Panc1 (cell line): ENCODE measurements at regions not wholly inside any gene's neighbourhood (a gene's known extent, or its start where the extent isn't known, plus 50 kb on each side); places are given as distances from the start of the nearest gene placed in this dataset.

Experiments
- ATAC-seq: fragments of 200-7000 bp; cut with Tn5 transposase; 2 replicates; pipeline ENCODE4 v1.9.1; 2020; ENCODE audit warnings: mild to moderate bottlenecking, moderate library complexity
- BruUV-seq: library from RNA; stranded (reverse); fragments of 400-500 nt; replicated peaks from 2 replicates; lab custom pipeline; 2021; lab: Mats Ljungman, UMichigan
- CTCF ChIA-PET: fragments of 300-600 bp; sonication (Branson Sonifier 250); formaldehyde crosslinking; loops from one replicate; lab custom pipeline; 2022; ENCODE audit warnings: antibody characterized with exemption; lab: Charles Lee
- POLR2A ChIA-PET: fragments of 300-600 bp; sonication (Branson Sonifier 250); formaldehyde crosslinking; loops from one replicate; lab custom pipeline; 2022; ENCODE audit warnings: antibody characterized with exemption; lab: Charles Lee
- DNase-seq: peaks from one replicate; pipeline ENCODE4 v3.0.0-alpha.2; 2010; ENCODE audit warnings: low read depth, low spot score
- H3K27ac ChIP-seq: 2 replicates; pipeline ENCODE4 v1.5.1; 2011; ENCODE audit warnings: mild to moderate bottlenecking, low read length, inconsistent platforms
- H3K27me3 ChIP-seq: fragments of 200-500 bp; sonication (Bioruptor generic); 2 replicates; pipeline ENCODE4 v1.6.0; 2014; ENCODE audit warnings: low read length, inconsistent platforms; ENCODE audit not compliant: control insufficient read depth, insufficient read depth
- H3K36me3 ChIP-seq: fragments of 200-500 bp; sonication (Bioruptor generic); 2 replicates; pipeline ENCODE4 v1.5.1; 2014; ENCODE audit warnings: inconsistent platforms, mild to moderate bottlenecking, low read length, moderate library complexity; ENCODE audit not compliant: control insufficient read depth, insufficient read depth
- H3K4me1 ChIP-seq: 2 replicates; pipeline ENCODE4 v1.5.1; 2011; ENCODE audit warnings: inconsistent platforms, mild to moderate bottlenecking, low read length, moderate library complexity; ENCODE audit not compliant: control insufficient read depth, insufficient read depth
- H3K4me3 ChIP-seq, 2 experiments: 2 replicates each; pipeline ENCODE4 v1.5.1; 2011 to 2012; ENCODE audit warnings: low read depth in 2 of 2, low read length in 2 of 2, mild to moderate bottlenecking in 2 of 2, inconsistent platforms in 1 of 2, moderate library complexity in 1 of 2
- H3K9me3 ChIP-seq: fragments of 200-500 bp; sonication (Bioruptor generic); 2 replicates; pipeline ENCODE4 v1.5.1; 2014; ENCODE audit warnings: low read depth, mild to moderate bottlenecking, inconsistent platforms, low read length, moderate library complexity; ENCODE audit not compliant: control insufficient read depth, insufficient read depth
- POLR2AphosphoS5 ChIP-seq: IDR thresholded peaks from 2 replicates; pipeline ENCODE4 v1.6.1; 2012; ENCODE audit warnings: mild to moderate bottlenecking, low read depth, low read length, moderate library complexity
- SIN3A ChIP-seq: IDR thresholded peaks from 2 replicates; pipeline ENCODE4 v1.6.1; 2012; ENCODE audit warnings: low read depth, mild to moderate bottlenecking, low read length, moderate library complexity, borderline replicate concordance; ENCODE audit not compliant: insufficient read depth
- TCF7L2 ChIP-seq: IDR thresholded peaks from 2 replicates; pipeline ENCODE4 v1.6.1; 2011; ENCODE audit warnings: mild to moderate bottlenecking, low read depth, low read length, inconsistent platforms
- in situ Hi-C: cut with HindIII; loops from 2 replicates; pipeline ENCODE4 v1.10.0; 2016; ENCODE audit warnings: low sequenced_read_pairs, low pct_unique_long_range_greater_than_20kb
- intact Hi-C: fragments of 100-400 bp; cut with micrococcal nuclease; formaldehyde crosslinking; loops from one replicate; pipeline ENCODE4 v1.10.0; 2022; ENCODE audit not compliant: unreplicated experiment
- TF ChIP-seq, protein P1 (sequence below): fragments of 450-650 bp; IDR thresholded peaks from 2 replicates; pipeline ENCODE4 v1.5.1; 2017; ENCODE audit warnings: mild to moderate bottlenecking
- TF ChIP-seq, protein P2 (sequence below), 2 experiments: IDR thresholded peaks; 2 replicates each; pipeline ENCODE4 v1.6.1; 2011 to 2012; ENCODE audit warnings: low read depth in 2 of 2, control low read depth in 1 of 2, low read length in 1 of 2, mild to moderate bottlenecking in 1 of 2, moderate library complexity in 1 of 2; ENCODE audit not compliant: insufficient read depth in 1 of 2

DNA sequence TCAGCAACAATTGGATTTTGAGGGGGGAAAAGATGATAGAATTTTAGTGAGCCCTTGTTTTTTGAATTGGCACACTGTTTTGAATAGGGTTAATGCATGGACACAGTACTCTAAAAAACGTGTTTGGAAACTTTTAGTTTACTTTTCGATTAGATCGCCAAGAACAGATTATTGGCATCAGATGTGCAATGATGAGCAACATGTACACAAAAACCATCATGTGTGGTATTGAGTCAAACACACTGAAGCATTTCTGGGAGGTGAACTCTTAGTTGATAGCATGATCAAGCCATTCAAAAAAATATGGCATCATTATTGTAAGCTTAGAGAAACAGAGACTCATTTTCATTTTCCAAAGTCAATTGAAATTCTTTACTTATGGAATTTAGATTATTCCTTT lies 329.2 kb downstream of the ADAMTS20 start:
- Histone ChIP-seq H3K27ac (no peak overlapping the region), H3K36me3 (no peaks in the 10 kb centered on the region), H3K27me3 (no peaks in the 10 kb centered on the region), H3K4me3 (no peak overlapping the region), H3K4me1 (no peaks in the 10 kb centered on the region), H3K9me3 (no peaks in the 10 kb centered on the region)
- in situ Hi-C loops (no loop called here), intact Hi-C loops (no loop called here)
- BruUV-seq, result no TSS peak
- ChIA-PET CTCF (no interaction called here), POLR2A (no interaction called here)
- TF ChIP-seq, protein P1, sequence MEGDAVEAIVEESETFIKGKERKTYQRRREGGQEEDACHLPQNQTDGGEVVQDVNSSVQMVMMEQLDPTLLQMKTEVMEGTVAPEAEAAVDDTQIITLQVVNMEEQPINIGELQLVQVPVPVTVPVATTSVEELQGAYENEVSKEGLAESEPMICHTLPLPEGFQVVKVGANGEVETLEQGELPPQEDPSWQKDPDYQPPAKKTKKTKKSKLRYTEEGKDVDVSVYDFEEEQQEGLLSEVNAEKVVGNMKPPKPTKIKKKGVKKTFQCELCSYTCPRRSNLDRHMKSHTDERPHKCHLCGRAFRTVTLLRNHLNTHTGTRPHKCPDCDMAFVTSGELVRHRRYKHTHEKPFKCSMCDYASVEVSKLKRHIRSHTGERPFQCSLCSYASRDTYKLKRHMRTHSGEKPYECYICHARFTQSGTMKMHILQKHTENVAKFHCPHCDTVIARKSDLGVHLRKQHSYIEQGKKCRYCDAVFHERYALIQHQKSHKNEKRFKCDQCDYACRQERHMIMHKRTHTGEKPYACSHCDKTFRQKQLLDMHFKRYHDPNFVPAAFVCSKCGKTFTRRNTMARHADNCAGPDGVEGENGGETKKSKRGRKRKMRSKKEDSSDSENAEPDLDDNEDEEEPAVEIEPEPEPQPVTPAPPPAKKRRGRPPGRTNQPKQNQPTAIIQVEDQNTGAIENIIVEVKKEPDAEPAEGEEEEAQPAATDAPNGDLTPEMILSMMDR, result no peak
- TF ChIP-seq POLR2AphosphoS5 (no peak), TCF7L2 (no peak), SIN3A (no peak)
- TF ChIP-seq, protein P2, sequence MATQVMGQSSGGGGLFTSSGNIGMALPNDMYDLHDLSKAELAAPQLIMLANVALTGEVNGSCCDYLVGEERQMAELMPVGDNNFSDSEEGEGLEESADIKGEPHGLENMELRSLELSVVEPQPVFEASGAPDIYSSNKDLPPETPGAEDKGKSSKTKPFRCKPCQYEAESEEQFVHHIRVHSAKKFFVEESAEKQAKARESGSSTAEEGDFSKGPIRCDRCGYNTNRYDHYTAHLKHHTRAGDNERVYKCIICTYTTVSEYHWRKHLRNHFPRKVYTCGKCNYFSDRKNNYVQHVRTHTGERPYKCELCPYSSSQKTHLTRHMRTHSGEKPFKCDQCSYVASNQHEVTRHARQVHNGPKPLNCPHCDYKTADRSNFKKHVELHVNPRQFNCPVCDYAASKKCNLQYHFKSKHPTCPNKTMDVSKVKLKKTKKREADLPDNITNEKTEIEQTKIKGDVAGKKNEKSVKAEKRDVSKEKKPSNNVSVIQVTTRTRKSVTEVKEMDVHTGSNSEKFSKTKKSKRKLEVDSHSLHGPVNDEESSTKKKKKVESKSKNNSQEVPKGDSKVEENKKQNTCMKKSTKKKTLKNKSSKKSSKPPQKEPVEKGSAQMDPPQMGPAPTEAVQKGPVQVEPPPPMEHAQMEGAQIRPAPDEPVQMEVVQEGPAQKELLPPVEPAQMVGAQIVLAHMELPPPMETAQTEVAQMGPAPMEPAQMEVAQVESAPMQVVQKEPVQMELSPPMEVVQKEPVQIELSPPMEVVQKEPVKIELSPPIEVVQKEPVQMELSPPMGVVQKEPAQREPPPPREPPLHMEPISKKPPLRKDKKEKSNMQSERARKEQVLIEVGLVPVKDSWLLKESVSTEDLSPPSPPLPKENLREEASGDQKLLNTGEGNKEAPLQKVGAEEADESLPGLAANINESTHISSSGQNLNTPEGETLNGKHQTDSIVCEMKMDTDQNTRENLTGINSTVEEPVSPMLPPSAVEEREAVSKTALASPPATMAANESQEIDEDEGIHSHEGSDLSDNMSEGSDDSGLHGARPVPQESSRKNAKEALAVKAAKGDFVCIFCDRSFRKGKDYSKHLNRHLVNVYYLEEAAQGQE (IDR thresholded peaks at IDR 0.05; ENCODE audit: insufficient read depth in 1 of 2, low read depth in 2 of 2, low read length in 1 of 2), result no peak
- DNase-seq, result no peak
- ATAC-seq, result no peak

DNA sequence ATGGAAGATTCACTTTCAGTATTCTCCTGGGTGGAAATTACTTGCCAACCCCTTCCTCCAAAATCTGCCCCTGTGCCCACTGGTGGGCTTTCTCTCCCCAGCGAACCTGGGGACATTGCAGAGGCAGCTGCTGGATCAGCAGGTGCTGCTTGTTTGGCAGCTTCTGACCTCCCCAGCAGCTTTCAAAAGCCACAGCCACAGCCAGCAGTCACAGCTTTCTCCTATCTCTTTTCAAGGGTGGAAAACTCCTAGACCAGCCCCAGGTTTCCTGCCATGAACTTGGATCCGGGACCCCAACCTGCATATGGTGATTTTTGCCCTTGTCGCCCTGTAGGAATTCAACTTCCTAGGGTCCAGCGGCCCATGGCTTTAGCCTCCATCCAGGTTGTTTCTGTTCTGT lies 330.8 kb downstream of the ADAMTS20 start:
- H3K27ac ChIP-seq, result no peak overlapping the region
- no peaks in the 10 kb centered on the region for H3K4me1 ChIP-seq
- H3K36me3 ChIP-seq, result no peaks in the 10 kb centered on the region
- no TSS peak for BruUV-seq
- ATAC-seq (no peak), DNase-seq (no peak)
- in situ Hi-C loops, result no loop called here
- H3K9me3 ChIP-seq, result no peaks in the 10 kb centered on the region
- H3K27me3 ChIP-seq, result no peaks in the 10 kb centered on the region
- CTCF ChIA-PET, result no interaction called here
- TF ChIP-seq, protein P1, result no peak
- no peak for TF ChIP-seq TCF7L2
- TF ChIP-seq SIN3A, result no peak
- TF ChIP-seq, protein P2 (IDR thresholded peaks at IDR 0.05; ENCODE audit: insufficient read depth in 1 of 2, low read depth in 2 of 2, low read length in 1 of 2), result no peak
- TF ChIP-seq POLR2AphosphoS5, result no peak
- intact Hi-C loops, result no loop called here
- no peak overlapping the region for H3K4me3 ChIP-seq
- POLR2A ChIA-PET, result interaction anchor here (0.5 kb wide), 1 partner anchor 60 kb away, joined by 12 read pairs; no protein-coding TSS in a partner anchor
